ENCODE measurements at regions not wholly inside any gene's neighbourhood (a gene's known extent, or its start where the extent isn't known, plus 50 kb on each side); places are given as distances from the start of the nearest gene placed in this dataset.

DNA sequence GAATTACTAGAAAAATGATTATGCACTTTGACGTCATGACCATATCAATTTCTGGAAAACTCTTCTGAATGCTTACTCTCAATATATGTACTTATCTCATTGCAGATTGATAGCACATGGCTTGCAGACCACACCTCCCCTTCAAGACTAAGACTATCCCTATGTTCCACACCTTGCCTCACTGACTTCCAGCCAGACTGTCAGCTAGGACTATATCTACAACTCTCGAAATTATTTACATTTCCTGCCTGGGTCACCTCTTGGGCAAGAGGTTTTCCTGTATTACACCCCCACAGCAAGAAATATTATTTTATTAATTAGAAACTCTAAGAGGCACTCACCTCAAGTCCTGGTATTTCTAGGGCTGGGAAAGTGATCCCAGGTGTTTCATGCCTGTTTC lies 236.6 kb downstream of the CYRIA start:
- Histone ChIP-seq H3K4me2 (ENCODE audit: low read depth, low read length, poor library complexity, severe bottlenecking) (peak overlapping the region; percentile 66), H4K20me1 (ENCODE audit: insufficient read depth, low read length, poor library complexity, severe bottlenecking) (no peaks in the 10 kb centered on the region), H3K9me3 (ENCODE audit: insufficient read depth, low read depth, low read length) (no peaks in the 10 kb centered on the region), H3K4me1 (ENCODE audit: insufficient read depth, low read length, poor library complexity, severe bottlenecking) (peaks cover 43% of the 10 kb centered on the region), H3K9me2 (replicated peaks; ENCODE audit: low read depth, low read length) (no peaks in the 10 kb centered on the region), H3F3A (ENCODE audit: low read depth) (no peaks in the 10 kb centered on the region), H3K79me2 (ENCODE audit: insufficient read depth, low read length) (peaks cover 57% of the 10 kb centered on the region), H3K9ac (ENCODE audit: low read depth, low read length, poor library complexity, severe bottlenecking) (peak overlapping the region; percentile 88), H3K27me3 (ENCODE audit: insufficient read depth, low read length, poor library complexity, severe bottlenecking) (no peaks in the 10 kb centered on the region), H3K4me3 (ENCODE audit: low read length, poor library complexity, severe bottlenecking) (peak overlapping the region; percentile 72), H2AFZ (ENCODE audit: low read length) (no peak overlapping the region), H3K36me3 (ENCODE audit: insufficient read depth, low read length) (0 out of 2 replicates have a peak, but pooled peaks cover 4% of the 10 kb centered on the region)
- TF ChIP-seq, protein P1, sequence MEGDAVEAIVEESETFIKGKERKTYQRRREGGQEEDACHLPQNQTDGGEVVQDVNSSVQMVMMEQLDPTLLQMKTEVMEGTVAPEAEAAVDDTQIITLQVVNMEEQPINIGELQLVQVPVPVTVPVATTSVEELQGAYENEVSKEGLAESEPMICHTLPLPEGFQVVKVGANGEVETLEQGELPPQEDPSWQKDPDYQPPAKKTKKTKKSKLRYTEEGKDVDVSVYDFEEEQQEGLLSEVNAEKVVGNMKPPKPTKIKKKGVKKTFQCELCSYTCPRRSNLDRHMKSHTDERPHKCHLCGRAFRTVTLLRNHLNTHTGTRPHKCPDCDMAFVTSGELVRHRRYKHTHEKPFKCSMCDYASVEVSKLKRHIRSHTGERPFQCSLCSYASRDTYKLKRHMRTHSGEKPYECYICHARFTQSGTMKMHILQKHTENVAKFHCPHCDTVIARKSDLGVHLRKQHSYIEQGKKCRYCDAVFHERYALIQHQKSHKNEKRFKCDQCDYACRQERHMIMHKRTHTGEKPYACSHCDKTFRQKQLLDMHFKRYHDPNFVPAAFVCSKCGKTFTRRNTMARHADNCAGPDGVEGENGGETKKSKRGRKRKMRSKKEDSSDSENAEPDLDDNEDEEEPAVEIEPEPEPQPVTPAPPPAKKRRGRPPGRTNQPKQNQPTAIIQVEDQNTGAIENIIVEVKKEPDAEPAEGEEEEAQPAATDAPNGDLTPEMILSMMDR (conservative IDR thresholded peaks at IDR 0.05; ENCODE audit: low read length), result no peak
- TF ChIP-seq EZH2phosphoT487 (IDR thresholded peaks at IDR 0.05; ENCODE audit: borderline replicate concordance), result no peak

DNA sequence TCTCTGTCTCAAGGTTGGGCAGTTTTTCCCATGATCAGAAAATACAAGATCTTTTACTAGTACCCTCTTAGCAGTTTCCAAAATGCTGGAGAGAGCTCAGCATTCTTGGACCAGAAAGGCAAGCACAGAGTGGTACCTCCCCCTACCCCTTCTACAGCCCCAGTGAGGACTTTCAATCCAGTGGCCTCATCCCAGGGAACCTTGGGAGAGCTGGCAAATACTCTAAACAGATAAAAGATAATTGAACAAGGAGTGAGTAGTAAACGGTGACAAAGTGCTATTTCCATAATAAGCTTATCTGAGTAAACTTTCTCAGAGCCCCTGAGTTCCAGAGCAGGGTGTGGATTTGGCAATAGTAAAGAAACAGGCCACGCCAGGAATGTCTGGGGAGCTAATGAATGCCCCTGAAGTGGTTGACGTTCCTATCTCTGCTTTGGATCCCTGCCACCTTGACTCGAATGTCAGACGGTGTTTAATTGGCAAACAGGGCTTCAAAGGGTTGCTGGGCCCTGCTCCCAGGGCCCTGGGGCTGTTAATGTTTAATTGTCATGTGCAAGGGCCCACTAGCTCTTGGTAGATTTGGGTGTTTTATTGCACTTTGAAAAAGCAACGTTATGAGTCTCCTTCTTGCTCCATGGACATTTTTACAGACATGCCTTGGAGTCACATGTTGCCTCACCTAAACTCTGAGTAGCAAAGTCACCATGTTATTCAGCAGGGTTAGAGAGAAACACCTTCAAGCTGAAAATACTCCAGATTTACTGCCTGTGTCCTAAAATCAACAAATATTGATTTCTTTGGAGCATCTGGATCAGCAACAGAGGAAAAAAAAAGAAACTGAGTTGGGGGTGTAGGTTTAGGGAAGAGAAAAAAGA lies 239.9 kb downstream of the CYRIA start:
- Histone ChIP-seq H3K36me3 (ENCODE audit: insufficient read depth, low read length) (0 out of 2 replicates have a peak, but pooled peaks cover 2% of the 10 kb centered on the region), H3K4me3 (ENCODE audit: low read length, poor library complexity, severe bottlenecking) (no peak overlapping the region), H3K9me3 (ENCODE audit: insufficient read depth, low read depth, low read length) (no peaks in the 10 kb centered on the region), H3K79me2 (ENCODE audit: insufficient read depth, low read length) (peaks cover 24% of the 10 kb centered on the region), H4K20me1 (ENCODE audit: insufficient read depth, low read length, poor library complexity, severe bottlenecking) (no peaks in the 10 kb centered on the region), H3K4me2 (ENCODE audit: low read depth, low read length, poor library complexity, severe bottlenecking) (no peak overlapping the region), H3K4me1 (ENCODE audit: insufficient read depth, low read length, poor library complexity, severe bottlenecking) (peaks cover 22% of the 10 kb centered on the region), H3K9me2 (replicated peaks; ENCODE audit: low read depth, low read length) (no peaks in the 10 kb centered on the region), H3K27me3 (ENCODE audit: insufficient read depth, low read length, poor library complexity, severe bottlenecking) (no peaks in the 10 kb centered on the region), H3K9ac (ENCODE audit: low read depth, low read length, poor library complexity, severe bottlenecking) (no peak overlapping the region), H2AFZ (ENCODE audit: low read length) (no peak overlapping the region), H3F3A (ENCODE audit: low read depth) (no peaks in the 10 kb centered on the region)
- TF ChIP-seq, protein P1 (conservative IDR thresholded peaks at IDR 0.05; ENCODE audit: low read length), result no peak
- TF ChIP-seq EZH2phosphoT487 (IDR thresholded peaks at IDR 0.05; ENCODE audit: borderline replicate concordance), result no peak

DNA sequence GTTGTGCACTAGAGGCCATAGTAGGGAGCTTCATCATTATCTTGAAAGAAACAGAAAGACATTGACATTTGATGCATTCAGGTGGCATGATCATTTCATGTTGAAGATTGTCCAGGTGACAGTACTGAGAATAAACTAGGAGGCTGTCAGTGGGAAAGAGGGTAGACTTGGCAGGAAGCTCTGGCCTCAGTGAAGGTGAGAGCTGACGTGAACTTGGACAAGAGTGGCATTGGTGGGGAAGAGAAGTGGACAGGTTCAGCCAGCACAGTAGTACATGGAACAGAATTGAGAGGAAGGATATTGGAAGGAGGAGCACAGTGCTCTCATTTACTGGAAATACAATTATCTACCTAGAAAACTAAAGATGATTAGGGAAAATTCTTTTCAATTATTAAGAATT lies 245.2 kb downstream of the CYRIA start:
- no peaks in the 10 kb centered on the region for H3K27me3 ChIP-seq (ENCODE audit: insufficient read depth, low read length, poor library complexity, severe bottlenecking)
- H3K4me1 ChIP-seq (ENCODE audit: insufficient read depth, low read length, poor library complexity, severe bottlenecking), result peaks cover 2% of the 10 kb centered on the region
- no peaks in the 10 kb centered on the region for H3F3A ChIP-seq (ENCODE audit: low read depth)
- no peak overlapping the region for H3K4me2 ChIP-seq (ENCODE audit: low read depth, low read length, poor library complexity, severe bottlenecking)
- no peaks in the 10 kb centered on the region for H3K79me2 ChIP-seq (ENCODE audit: insufficient read depth, low read length)
- TF ChIP-seq, protein P1 (conservative IDR thresholded peaks at IDR 0.05; ENCODE audit: low read length), result no peak
- TF ChIP-seq EZH2phosphoT487 (IDR thresholded peaks at IDR 0.05; ENCODE audit: borderline replicate concordance), result no peak
- H3K4me3 ChIP-seq (ENCODE audit: low read length, poor library complexity, severe bottlenecking), result no peak overlapping the region
- no peaks in the 10 kb centered on the region for H4K20me1 ChIP-seq (ENCODE audit: insufficient read depth, low read length, poor library complexity, severe bottlenecking)
- H3K9me2 ChIP-seq (replicated peaks; ENCODE audit: low read depth, low read length), result no peaks in the 10 kb centered on the region
- no peaks in the 10 kb centered on the region for H3K36me3 ChIP-seq (ENCODE audit: insufficient read depth, low read length)
- H3K9ac ChIP-seq (ENCODE audit: low read depth, low read length, poor library complexity, severe bottlenecking), result no peak overlapping the region
- H2AFZ ChIP-seq (ENCODE audit: low read length), result no peak overlapping the region
- peaks cover 4% of the 10 kb centered on the region for H3K9me3 ChIP-seq (ENCODE audit: insufficient read depth, low read depth, low read length)
